ENCODE measurements at regions not wholly inside any gene's neighbourhood (a gene's known extent, or its start where the extent isn't known, plus 50 kb on each side); places are given as distances from the start of the nearest gene placed in this dataset.
"Not testable (repeated sequence)": the region's sequence is repeated elsewhere in the genome, so short reads cannot be mapped to it uniquely, and the experiment has no call there.

- Histone ChIP-seq H3K9me3 (no peaks in the 10 kb centered on the region), H3K36me3 (no peaks in the 10 kb centered on the region), H3K4me1 (no peaks in the 10 kb centered on the region), H3K4me3 (no peak overlapping the region), H3K27me3 (no peaks in the 10 kb centered on the region), H3K27ac (no peak overlapping the region)
- ATAC-seq: no peak
- TF ChIP-seq POLR2AphosphoS5 (IDR thresholded peaks at IDR 0.05): no peak
- no peak for TF ChIP-seq POLR2A (IDR thresholded peaks at IDR 0.05)
- TF ChIP-seq EP300 (IDR thresholded peaks at IDR 0.05): no peak
- no peak for TF ChIP-seq CTCF (IDR thresholded peaks at IDR 0.05)
These were observed 133.7 kb downstream of the BRMS1L start for GRCh38 chr14:35959835-35960234.

GRCh38 chr14:35958499-35958898 lies 132.4 kb downstream of the BRMS1L start:
- no peak for TF ChIP-seq POLR2A (IDR thresholded peaks at IDR 0.05)
- no peak for TF ChIP-seq EP300 (IDR thresholded peaks at IDR 0.05)
- TF ChIP-seq POLR2AphosphoS5 (IDR thresholded peaks at IDR 0.05): no peak
- no peak for TF ChIP-seq CTCF (IDR thresholded peaks at IDR 0.05)
- no peak for ATAC-seq
- 86 to 100% methylated on average over 1 to 3 of the region's 4 CpGs for WGBS, 2 donors (ENCODE audit: low coverage in 1 of 2)

GRCh38 chr14:35956376-35957085 lies 130.4 kb downstream of the BRMS1L start:
- Histone ChIP-seq H3K27ac (no peak overlapping the region), H3K4me1 (no peaks in the 10 kb centered on the region), H3K9me3 (no peaks in the 10 kb centered on the region), H3K4me3 (no peak overlapping the region), H3K27me3 (no peaks in the 10 kb centered on the region), H3K36me3 (no peaks in the 10 kb centered on the region)
- 83 to 96% methylated on average over 12 to 13 of the region's 13 CpGs for WGBS, 2 donors (ENCODE audit: low coverage in 1 of 2)
- ATAC-seq: no peak
- TF ChIP-seq POLR2AphosphoS5 (IDR thresholded peaks at IDR 0.05) (no peak), CTCF (IDR thresholded peaks at IDR 0.05) (no peak), EP300 (IDR thresholded peaks at IDR 0.05) (no peak), POLR2A (IDR thresholded peaks at IDR 0.05) (no peak)

More at GRCh38 chr14:35958499-35958898, 132.4 kb downstream of the BRMS1L start:
- Histone ChIP-seq H3K4me3 (no peak overlapping the region), H3K27ac (no peak overlapping the region), H3K9me3 (no peaks in the 10 kb centered on the region), H3K36me3 (no peaks in the 10 kb centered on the region), H3K27me3 (no peaks in the 10 kb centered on the region), H3K4me1 (no peaks in the 10 kb centered on the region)

- Histone ChIP-seq H3K4me1 (no peaks in the 10 kb centered on the region), H3K36me3 (no peaks in the 10 kb centered on the region), H3K27me3 (no peaks in the 10 kb centered on the region), H3K27ac (no peak overlapping the region), H3K4me3 (no peak overlapping the region), H3K9me3 (no peaks in the 10 kb centered on the region)
- 50 to 61% methylated on average over 1 to 2 of the region's 3 CpGs for WGBS, 2 donors (ENCODE audit: low coverage in 1 of 2)
- ATAC-seq: no peak
- TF ChIP-seq EP300 (IDR thresholded peaks at IDR 0.05): no peak
- TF ChIP-seq CTCF (IDR thresholded peaks at IDR 0.05): no peak
- TF ChIP-seq POLR2AphosphoS5 (IDR thresholded peaks at IDR 0.05): no peak
- no peak for TF ChIP-seq POLR2A (IDR thresholded peaks at IDR 0.05)
These were observed 126.4 kb downstream of the BRMS1L start for GRCh38 chr14:35952584-35952983.

GRCh38 chr14:35949920-35950513 lies 123.9 kb downstream of the BRMS1L start:
- Histone ChIP-seq H3K27ac (no peak overlapping the region), H3K4me1 (no peaks in the 10 kb centered on the region), H3K9me3 (no peaks in the 10 kb centered on the region), H3K36me3 (no peaks in the 10 kb centered on the region), H3K4me3 (no peak overlapping the region), H3K27me3 (no peaks in the 10 kb centered on the region)
- no peak for ATAC-seq
- WGBS, 2 donors (ENCODE audit: low coverage in 1 of 2): 13 to 27% methylated on average over 1 of the region's 1 CpG
- TF ChIP-seq EP300 (IDR thresholded peaks at IDR 0.05): no peak
- TF ChIP-seq POLR2AphosphoS5 (IDR thresholded peaks at IDR 0.05): no peak
- TF ChIP-seq POLR2A (IDR thresholded peaks at IDR 0.05): no peak
- TF ChIP-seq CTCF (IDR thresholded peaks at IDR 0.05): no peak

- not testable (repeated sequence) for H3K36me3 ChIP-seq, H3K27me3 ChIP-seq, H3K4me3 ChIP-seq, H3K9me3 ChIP-seq, ATAC-seq, H3K4me1 ChIP-seq, H3K27ac ChIP-seq
- 78 to 87% methylated on average over 14 of the region's 14 CpGs for WGBS, 2 donors (ENCODE audit: low coverage in 1 of 2)
These were observed 121.8 kb downstream of the BRMS1L start for GRCh38 chr14:35947983-35948382.

Measured in gastroesophageal sphincter (tissue), 4 donors.